Suprapubic skin (tissue), 4 donors: ENCODE measurements at regions not wholly inside any gene's neighbourhood (a gene's known extent, or its start where the extent isn't known, plus 50 kb on each side); places are given as distances from the start of the nearest gene placed in this dataset.

Source experiments
- CTCF ChIP-seq, 2 donors: fragments of 200-600 bp in 1 of 2; fragments of 450-650 bp in 1 of 2; sonication (generic) in 1 of 2; IDR thresholded peaks; one replicate each; pipeline ENCODE4 v1.5.1; 2016 to 2019; ENCODE audit warnings: antibody characterized with exemption in 2 of 2, mild to moderate bottlenecking in 1 of 2, moderate library complexity in 1 of 2
- POLR2A ChIP-seq, 2 donors: fragments of 450-650 bp; IDR thresholded peaks; one replicate each; pipeline ENCODE4 v1.6.1; 2017; ENCODE audit warnings: antibody characterized with exemption in 2 of 2, mild to moderate bottlenecking in 2 of 2, moderate library complexity in 2 of 2
- POLR2AphosphoS5 ChIP-seq, 3 donors: sonication (generic); formaldehyde crosslinking; IDR thresholded peaks; one replicate each; pipeline ENCODE4 v1.6.1; 2017; ENCODE audit warnings: antibody characterized with exemption in 3 of 3

- TF ChIP-seq CTCF (IDR thresholded peaks at IDR 0.05): no peak
- no peak for TF ChIP-seq POLR2A (IDR thresholded peaks at IDR 0.05)
- TF ChIP-seq POLR2AphosphoS5 (IDR thresholded peaks at IDR 0.05): no peak
Observed at GRCh38 chr2:23020659-23021058, 364.3 kb upstream of the KLHL29 start.
